WTC11 (cell line): ENCODE measurements at regions not wholly inside any gene's neighbourhood (a gene's known extent, or its start where the extent isn't known, plus 50 kb on each side); places are given as distances from the start of the nearest gene placed in this dataset.

Source experiments
- CREB1 ChIP-seq: sonication (generic); formaldehyde crosslinking; IDR thresholded peaks from 2 replicates; pipeline ENCODE4 v1.8.0; 2023; ENCODE audit warnings: mild to moderate bottlenecking, missing genetic modification reagents
- MYBL2 ChIP-seq: sonication (generic); formaldehyde crosslinking; IDR thresholded peaks from 2 replicates; pipeline ENCODE4 v1.8.1; 2023; ENCODE audit warnings: mild to moderate bottlenecking, moderate library complexity, missing genetic modification reagents
- SMAD3 ChIP-seq: sonication (generic); formaldehyde crosslinking; IDR thresholded peaks from 2 replicates; pipeline ENCODE4 v1.8.0; 2022; ENCODE audit warnings: missing genetic modification reagents, mild to moderate bottlenecking, borderline replicate concordance
- ZNF121 ChIP-seq: sonication (generic); formaldehyde crosslinking; IDR thresholded peaks from 2 replicates; pipeline ENCODE4 v1.8.0; 2023; ENCODE audit warnings: missing genetic modification reagents
- ZNF138 ChIP-seq: sonication (generic); formaldehyde crosslinking; conservative IDR thresholded peaks from 2 replicates; pipeline ENCODE4 v1.8.1; 2022; ENCODE audit warnings: mild to moderate bottlenecking, moderate library complexity, missing genetic modification reagents
- ZNF232 ChIP-seq: sonication (generic); formaldehyde crosslinking; IDR thresholded peaks from 2 replicates; pipeline ENCODE4 v1.8.0; 2022; ENCODE audit warnings: mild to moderate bottlenecking, missing genetic modification reagents
- ZNF423 ChIP-seq: fragments of 250-450 bp; sonication (Bioruptor Pico); IDR thresholded peaks from 2 replicates; pipeline ENCODE4 v2.1.2; 2022; ENCODE audit warnings: mild to moderate bottlenecking, moderate library complexity
- TF ChIP-seq, protein P1 (sequence below): fragments of 200-600 bp; IDR thresholded peaks from 2 replicates; pipeline ENCODE4 v1.8.0; 2022; ENCODE audit warnings: antibody characterized with exemption
- TF ChIP-seq, protein P2 (sequence below): sonication (generic); formaldehyde crosslinking; IDR thresholded peaks from 2 replicates; pipeline ENCODE4 v1.8.0; 2022; ENCODE audit warnings: mild to moderate bottlenecking, missing genetic modification reagents
- TF ChIP-seq, protein P3 (sequence below): sonication (generic); formaldehyde crosslinking; IDR thresholded peaks from 2 replicates; pipeline ENCODE4 v1.8.1; 2023; ENCODE audit warnings: mild to moderate bottlenecking, missing genetic modification reagents, moderate library complexity
- TF ChIP-seq, protein P4 (sequence below): sonication (generic); formaldehyde crosslinking; IDR thresholded peaks from 2 replicates; pipeline ENCODE4 v1.8.1; 2023; ENCODE audit warnings: mild to moderate bottlenecking, missing genetic modification reagents
- TF ChIP-seq, protein P5 (sequence below): sonication (generic); formaldehyde crosslinking; IDR thresholded peaks from 2 replicates; pipeline ENCODE4 v1.8.1; 2023; ENCODE audit warnings: mild to moderate bottlenecking, missing genetic modification reagents, moderate library complexity

DNA sequence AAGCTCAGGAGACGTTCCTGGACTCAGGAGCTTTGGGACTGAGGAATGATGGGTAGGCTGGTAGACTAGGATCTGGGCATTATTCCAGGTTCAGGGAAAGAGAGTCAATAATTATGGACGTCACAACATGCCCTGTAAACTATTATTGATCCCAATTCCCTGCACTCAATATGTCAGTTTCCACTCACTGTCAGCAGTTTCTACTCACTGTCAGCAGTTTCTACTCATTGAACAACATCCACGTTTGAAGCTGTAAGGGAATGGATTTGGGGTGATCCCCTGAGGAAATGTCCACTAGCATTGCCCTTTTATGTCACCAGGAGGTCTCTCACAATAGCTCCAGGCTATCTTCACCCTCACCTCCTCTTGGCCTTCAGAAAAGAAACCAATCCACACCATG lies 1268.6 kb downstream of the TYW1 start:
- TF ChIP-seq ZNF232 (CRISPR knock-in tag), result no peak
- TF ChIP-seq, protein P1, sequence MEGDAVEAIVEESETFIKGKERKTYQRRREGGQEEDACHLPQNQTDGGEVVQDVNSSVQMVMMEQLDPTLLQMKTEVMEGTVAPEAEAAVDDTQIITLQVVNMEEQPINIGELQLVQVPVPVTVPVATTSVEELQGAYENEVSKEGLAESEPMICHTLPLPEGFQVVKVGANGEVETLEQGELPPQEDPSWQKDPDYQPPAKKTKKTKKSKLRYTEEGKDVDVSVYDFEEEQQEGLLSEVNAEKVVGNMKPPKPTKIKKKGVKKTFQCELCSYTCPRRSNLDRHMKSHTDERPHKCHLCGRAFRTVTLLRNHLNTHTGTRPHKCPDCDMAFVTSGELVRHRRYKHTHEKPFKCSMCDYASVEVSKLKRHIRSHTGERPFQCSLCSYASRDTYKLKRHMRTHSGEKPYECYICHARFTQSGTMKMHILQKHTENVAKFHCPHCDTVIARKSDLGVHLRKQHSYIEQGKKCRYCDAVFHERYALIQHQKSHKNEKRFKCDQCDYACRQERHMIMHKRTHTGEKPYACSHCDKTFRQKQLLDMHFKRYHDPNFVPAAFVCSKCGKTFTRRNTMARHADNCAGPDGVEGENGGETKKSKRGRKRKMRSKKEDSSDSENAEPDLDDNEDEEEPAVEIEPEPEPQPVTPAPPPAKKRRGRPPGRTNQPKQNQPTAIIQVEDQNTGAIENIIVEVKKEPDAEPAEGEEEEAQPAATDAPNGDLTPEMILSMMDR, result no peak
- TF ChIP-seq, protein P2, sequence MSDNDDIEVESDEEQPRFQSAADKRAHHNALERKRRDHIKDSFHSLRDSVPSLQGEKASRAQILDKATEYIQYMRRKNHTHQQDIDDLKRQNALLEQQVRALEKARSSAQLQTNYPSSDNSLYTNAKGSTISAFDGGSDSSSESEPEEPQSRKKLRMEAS (CRISPR knock-in tag), result no peak
- TF ChIP-seq, protein P3, sequence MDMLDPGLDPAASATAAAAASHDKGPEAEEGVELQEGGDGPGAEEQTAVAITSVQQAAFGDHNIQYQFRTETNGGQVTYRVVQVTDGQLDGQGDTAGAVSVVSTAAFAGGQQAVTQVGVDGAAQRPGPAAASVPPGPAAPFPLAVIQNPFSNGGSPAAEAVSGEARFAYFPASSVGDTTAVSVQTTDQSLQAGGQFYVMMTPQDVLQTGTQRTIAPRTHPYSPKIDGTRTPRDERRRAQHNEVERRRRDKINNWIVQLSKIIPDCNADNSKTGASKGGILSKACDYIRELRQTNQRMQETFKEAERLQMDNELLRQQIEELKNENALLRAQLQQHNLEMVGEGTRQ, result no peak
- TF ChIP-seq, protein P4, sequence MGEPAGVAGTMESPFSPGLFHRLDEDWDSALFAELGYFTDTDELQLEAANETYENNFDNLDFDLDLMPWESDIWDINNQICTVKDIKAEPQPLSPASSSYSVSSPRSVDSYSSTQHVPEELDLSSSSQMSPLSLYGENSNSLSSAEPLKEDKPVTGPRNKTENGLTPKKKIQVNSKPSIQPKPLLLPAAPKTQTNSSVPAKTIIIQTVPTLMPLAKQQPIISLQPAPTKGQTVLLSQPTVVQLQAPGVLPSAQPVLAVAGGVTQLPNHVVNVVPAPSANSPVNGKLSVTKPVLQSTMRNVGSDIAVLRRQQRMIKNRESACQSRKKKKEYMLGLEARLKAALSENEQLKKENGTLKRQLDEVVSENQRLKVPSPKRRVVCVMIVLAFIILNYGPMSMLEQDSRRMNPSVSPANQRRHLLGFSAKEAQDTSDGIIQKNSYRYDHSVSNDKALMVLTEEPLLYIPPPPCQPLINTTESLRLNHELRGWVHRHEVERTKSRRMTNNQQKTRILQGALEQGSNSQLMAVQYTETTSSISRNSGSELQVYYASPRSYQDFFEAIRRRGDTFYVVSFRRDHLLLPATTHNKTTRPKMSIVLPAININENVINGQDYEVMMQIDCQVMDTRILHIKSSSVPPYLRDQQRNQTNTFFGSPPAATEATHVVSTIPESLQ (CRISPR knock-in tag), result no peak
- TF ChIP-seq ZNF423 (CRISPR knock-in tag), result no peak
- no peak for TF ChIP-seq MYBL2 (CRISPR knock-in tag)
- no peak for TF ChIP-seq ZNF138 (CRISPR knock-in tag)
- TF ChIP-seq CREB1 (CRISPR knock-in tag), result no peak
- TF ChIP-seq SMAD3 (CRISPR knock-in tag), result no peak
- TF ChIP-seq ZNF121 (CRISPR knock-in tag), result no peak
- TF ChIP-seq, protein P5, sequence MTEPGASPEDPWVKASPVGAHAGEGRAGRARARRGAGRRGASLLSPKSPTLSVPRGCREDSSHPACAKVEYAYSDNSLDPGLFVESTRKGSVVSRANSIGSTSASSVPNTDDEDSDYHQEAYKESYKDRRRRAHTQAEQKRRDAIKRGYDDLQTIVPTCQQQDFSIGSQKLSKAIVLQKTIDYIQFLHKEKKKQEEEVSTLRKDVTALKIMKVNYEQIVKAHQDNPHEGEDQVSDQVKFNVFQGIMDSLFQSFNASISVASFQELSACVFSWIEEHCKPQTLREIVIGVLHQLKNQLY, result no peak
